ENCODE measurements at regions not wholly inside any gene's neighbourhood (a gene's known extent, or its start where the extent isn't known, plus 50 kb on each side); places are given as distances from the start of the nearest gene placed in this dataset.

DNA sequence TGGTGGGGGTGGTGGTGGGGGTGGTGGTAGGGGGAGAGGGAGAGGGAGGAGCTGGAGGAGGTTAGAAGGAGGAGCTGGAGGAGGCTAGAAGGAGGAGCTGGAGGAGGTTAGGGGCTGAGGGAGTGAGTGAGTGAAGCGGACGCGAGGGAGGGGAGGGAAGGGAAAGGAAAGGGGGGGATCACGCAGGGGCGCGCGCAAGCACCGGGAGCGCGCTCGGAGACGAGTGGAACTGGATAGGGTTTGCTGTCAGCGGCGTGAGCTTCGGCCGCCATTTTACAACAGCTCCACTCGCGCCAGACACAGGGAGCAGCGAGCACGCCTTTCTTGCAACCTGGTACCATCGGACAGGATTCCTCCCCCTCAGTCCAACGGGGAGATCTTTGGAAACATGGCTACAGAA is 90.5 kb upstream of the FERMT1 start:
- no peaks in the 10 kb centered on the region for H3K27me3 ChIP-seq (replicated peaks in 1 of 7)
- no peak for DNase-seq
- intact Hi-C loops (cut with DNase I; ENCODE audit: low total_unique reads), result no loop called here
- no peak overlapping the region for H3K4me3 ChIP-seq
- H3K36me3 ChIP-seq, result no peaks in the 10 kb centered on the region
- WGBS, 5 donors, result 94 to 98% (median 96%) methylated on average over 19 to 22 of the region's 22 CpGs
- H3K4me1 ChIP-seq, result no peaks in the 10 kb centered on the region
- H3K9me3 ChIP-seq, result peaks cover 0 to 12% (median 0%) of the 10 kb centered on the region in 8 donors
- H3K27ac ChIP-seq, result no peak overlapping the region
- no peak for TF ChIP-seq POLR2A (IDR thresholded peaks at IDR 0.05)
- TF ChIP-seq POLR2AphosphoS5 (IDR thresholded peaks at IDR 0.05), result no peak
- no peak for TF ChIP-seq CTCF (IDR thresholded peaks at IDR 0.05 in 8 of 11, conservative IDR thresholded peaks at IDR 0.05 in 3 of 11)

- no peaks in the 10 kb centered on the region for H3K27me3 ChIP-seq (replicated peaks in 1 of 7)
- DNase-seq, result no peak
- no peak overlapping the region for H3K4me3 ChIP-seq
- H3K4me1 ChIP-seq, result no peaks in the 10 kb centered on the region
- TF ChIP-seq POLR2AphosphoS5 (IDR thresholded peaks at IDR 0.05), result no peak
- no peak for TF ChIP-seq POLR2A (IDR thresholded peaks at IDR 0.05)
- TF ChIP-seq CTCF (IDR thresholded peaks at IDR 0.05 in 8 of 11, conservative IDR thresholded peaks at IDR 0.05 in 3 of 11), result no peak
- 92 to 97% (median 95%) methylated on average over 20 to 24 of the region's 24 CpGs for WGBS, 5 donors
- intact Hi-C loops (cut with DNase I; ENCODE audit: low total_unique reads), result no loop called here
- no peaks in the 10 kb centered on the region for H3K36me3 ChIP-seq
- peaks cover 0 to 15% (median 1%) of the 10 kb centered on the region in 8 donors for H3K9me3 ChIP-seq
- H3K27ac ChIP-seq, result no peak overlapping the region
Observed at GRCh38 chr20:6212903-6213302, 90.1 kb upstream of the FERMT1 start.

DNA sequence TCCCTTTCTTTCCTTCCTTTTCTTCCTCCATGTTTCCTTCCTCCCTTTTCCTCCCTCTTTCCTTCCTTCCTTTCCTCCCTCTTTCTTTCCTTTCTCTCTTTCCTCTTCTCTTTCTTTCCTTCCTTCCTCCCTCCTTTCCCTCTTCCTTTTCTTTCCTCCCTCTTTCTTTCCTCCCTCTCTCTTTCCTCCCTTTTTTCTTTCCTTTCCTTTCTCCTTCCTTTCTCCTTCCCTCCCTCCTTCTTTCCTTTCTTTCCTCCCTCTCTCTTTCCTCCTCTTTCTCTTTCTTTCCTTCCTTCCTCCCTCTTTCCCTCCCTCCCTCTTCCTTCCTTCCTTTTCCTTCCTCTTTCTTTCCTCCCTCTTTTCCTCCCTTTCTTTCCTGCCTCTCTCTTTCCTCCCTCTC is 86.3 kb upstream of the FERMT1 start:
- intact Hi-C loops (cut with DNase I; ENCODE audit: low total_unique reads), result no loop called here

GRCh38 chr20:6200092-6200491 is 77.3 kb upstream of the FERMT1 start:
- intact Hi-C loops (cut with DNase I; ENCODE audit: low total_unique reads), result no loop called here
- Histone ChIP-seq H3K36me3 (no peaks in the 10 kb centered on the region), H3K4me1 (no peaks in the 10 kb centered on the region), H3K4me3 (no peak overlapping the region), H3K27me3 (replicated peaks in 1 of 7) (no peaks in the 10 kb centered on the region), H3K9me3 (no peaks in the 10 kb centered on the region), H3K27ac (no peak overlapping the region)
- no peak for DNase-seq
- WGBS, 5 donors, result 62 to 67% (median 63%) methylated on average over 5 of the region's 5 CpGs
- no peak for TF ChIP-seq CTCF (IDR thresholded peaks at IDR 0.05 in 8 of 11, conservative IDR thresholded peaks at IDR 0.05 in 3 of 11)
- TF ChIP-seq POLR2AphosphoS5 (IDR thresholded peaks at IDR 0.05), result no peak
- no peak for TF ChIP-seq POLR2A (IDR thresholded peaks at IDR 0.05)

More for the DNA sequence above, 86.3 kb upstream of the FERMT1 start:
- DNase-seq, result no peak
- Histone ChIP-seq H3K27me3 (replicated peaks in 1 of 7) (no peaks in the 10 kb centered on the region), H3K9me3 (peaks cover 0 to 31% (median 10%) of the 10 kb centered on the region in 8 donors), H3K27ac (no peak overlapping the region), H3K4me3 (no peak overlapping the region), H3K36me3 (no peaks in the 10 kb centered on the region), H3K4me1 (no peaks in the 10 kb centered on the region)
- TF ChIP-seq POLR2AphosphoS5 (IDR thresholded peaks at IDR 0.05), result no peak
- no peak for TF ChIP-seq CTCF (IDR thresholded peaks at IDR 0.05 in 8 of 11, conservative IDR thresholded peaks at IDR 0.05 in 3 of 11)
- TF ChIP-seq POLR2A (IDR thresholded peaks at IDR 0.05), result no peak

All from spleen (tissue), 11 donors.